HepG2 (cell line): ENCODE measurements at regions not wholly inside any gene's neighbourhood (a gene's known extent, or its start where the extent isn't known, plus 50 kb on each side); places are given as distances from the start of the nearest gene placed in this dataset.
A peak's percentile ranks its signal among the peaks of the same experiment; 100 is the strongest.

ENCODE experiments used
- ATAC-seq: fragments of 200-7000 bp; cut with Tn5 transposase; 3 replicates; pipeline ENCODE4 v1.9.1; 2020; ENCODE audit warnings: mild to moderate bottlenecking, moderate library complexity
- BruUV-seq: library from RNA; stranded (reverse); fragments of 400-500 nt; replicated peaks from 2 replicates; lab custom pipeline; 2021; lab: Mats Ljungman, UMichigan
- CTCF ChIA-PET: fragments of 300-600 bp; formaldehyde crosslinking; extraction: SDS; loops from one replicate; lab custom pipeline; 2021; ENCODE audit warnings: low total read pairs, inconsistent platforms, low intra/inter-chr PET ratio; lab: Yijun Ruan, JAX
- POLR2A ChIA-PET: fragments of 350-600 bp; sonication (Branson Sonifier 250); formaldehyde crosslinking; loops from one replicate; lab custom pipeline; 2020; ENCODE audit warnings: antibody characterized with exemption, inconsistent platforms; lab: Yijun Ruan, JAX
- DNase-seq: peaks from one replicate; pipeline ENCODE4 v3.0.0-alpha.2; 2015; ENCODE audit warnings: low spot score
- FAIRE-seq: peaks from 3 replicates; lab custom pipeline; 2011; peaks lifted over from hg19 to GRCh38; lab: Jason Lieb, UNC
- H2AFZ ChIP-seq: one replicate; pipeline ENCODE4 v1.6.1; 2011; ENCODE audit warnings: low read length, inconsistent platforms
- H3K27ac ChIP-seq: fragments of 300-600 bp; 3 replicates; pipeline ENCODE4 v1.8.0; 2011; ENCODE audit warnings: mixed run types, mild to moderate bottlenecking, mixed read lengths, low read length, inconsistent platforms; ENCODE audit not compliant: insufficient read depth; ENCODE audit errors: extremely low read length
- H3K27me3 ChIP-seq, 2 experiments: fragments of 200-600 bp in 1 of 2; 2 replicates in 1 of 2; 3 replicates in 1 of 2; pipeline versions ENCODE4 v1.6.0 to v1.8.0; 2011; ENCODE audit warnings: low read length in 2 of 2, mild to moderate bottlenecking in 2 of 2, moderate library complexity in 2 of 2, inconsistent platforms in 1 of 2; ENCODE audit not compliant: insufficient read depth in 2 of 2, control insufficient read depth in 1 of 2
- H3K36me3 ChIP-seq, 2 experiments: fragments of 200-600 bp in 1 of 2; replicated peaks in 1 of 2; 2 replicates in 1 of 2; 3 replicates in 1 of 2; pipeline versions ENCODE4 v1.5.1 to v1.8.0; 2011; ENCODE audit warnings: low read length in 2 of 2, inconsistent platforms in 1 of 2; ENCODE audit not compliant: insufficient read depth in 2 of 2, control insufficient read depth in 1 of 2
- H3K4me1 ChIP-seq: 2 replicates; pipeline ENCODE4 v1.5.1; 2012; ENCODE audit warnings: low read length, inconsistent platforms; ENCODE audit not compliant: insufficient read depth
- H3K4me2 ChIP-seq: 2 replicates; pipeline ENCODE4 v1.6.0; 2011; ENCODE audit warnings: low read depth, low read length, inconsistent platforms
- H3K4me3 ChIP-seq, 3 experiments: fragments of 200-600 bp in 1 of 3; sonication (generic), shearing (Covaris generic) in 1 of 3; replicated peaks in 1 of 3; 2 replicates each; pipeline ENCODE4 v1.5.1; 2011 to 2016; ENCODE audit warnings: low read length in 3 of 3, inconsistent platforms in 2 of 3, low read depth in 2 of 3, mild to moderate bottlenecking in 2 of 3, control low read depth in 1 of 3, mixed read lengths in 1 of 3; ENCODE audit not compliant: insufficient read depth in 1 of 3
- H3K79me2 ChIP-seq: one replicate; pipeline ENCODE4 v1.6.1; 2011; ENCODE audit warnings: low read length, inconsistent platforms; ENCODE audit not compliant: insufficient read depth
- H3K9ac ChIP-seq: 2 replicates; pipeline ENCODE4 v1.6.0; 2011; ENCODE audit warnings: mild to moderate bottlenecking, low read depth, low read length, inconsistent platforms; ENCODE audit not compliant: insufficient read depth
- H3K9me3 ChIP-seq: 2 replicates; pipeline ENCODE4 v1.5.1; 2012; ENCODE audit warnings: mild to moderate bottlenecking, low read length
- H4K20me1 ChIP-seq: 2 replicates; pipeline ENCODE4 v1.6.0; 2011; ENCODE audit warnings: inconsistent platforms, mild to moderate bottlenecking, low read length, moderate library complexity; ENCODE audit not compliant: insufficient read depth
- FOXO1 ChIP-seq: sonication (generic); formaldehyde crosslinking; IDR thresholded peaks from 2 replicates; pipeline ENCODE4 v1.4.0; 2020; ENCODE audit warnings: missing genetic modification reagents
- GABPB1 ChIP-seq: IDR thresholded peaks from 2 replicates; pipeline ENCODE4 v1.6.1; 2016; ENCODE audit warnings: mild to moderate bottlenecking, missing genetic modification reagents, moderate library complexity, missing compliant biosample characterization
- HIVEP1 ChIP-seq: sonication (generic); formaldehyde crosslinking; IDR thresholded peaks from 2 replicates; pipeline ENCODE4 v1.4.0; 2020; ENCODE audit warnings: mild to moderate bottlenecking, missing genetic modification reagents
- NR2F2 ChIP-seq: IDR thresholded peaks from 2 replicates; pipeline ENCODE4 v1.6.1; 2012; ENCODE audit warnings: low read depth, inconsistent platforms, borderline replicate concordance
- TCF7 ChIP-seq: sonication (generic); IDR thresholded peaks from 2 replicates; pipeline ENCODE4 v1.6.1; 2016; ENCODE audit warnings: antibody characterized with exemption, low read depth
- ZFP36 ChIP-seq: fragments of 150-350 bp; IDR thresholded peaks from 2 replicates; pipeline ENCODE4 v1.6.1; 2018; ENCODE audit warnings: borderline replicate concordance, low read length, low read depth; ENCODE audit not compliant: partially characterized antibody
- ZNF225 ChIP-seq: sonication (generic); formaldehyde crosslinking; IDR thresholded peaks from 2 replicates; pipeline ENCODE4 v1.4.0; 2020; ENCODE audit warnings: mild to moderate bottlenecking, missing genetic modification reagents
- ZNF546 ChIP-seq: sonication (generic); formaldehyde crosslinking; conservative IDR thresholded peaks from 2 replicates; pipeline ENCODE4 v1.8.1; 2023; ENCODE audit warnings: mild to moderate bottlenecking, missing genetic modification reagents
- WGBS: methylation state at CpG from one replicate; pipeline ENCODE4 v1.1.6; 2017; ENCODE audit warnings: low lambda C conversion rate; 5-methylcytosine and 5-hydroxymethylcytosine counted together
- in situ Hi-C: cut with HindIII; loops from 2 replicates; pipeline ENCODE4 v1.10.0; 2017; ENCODE audit warnings: low pct_unique_long_range_greater_than_20kb; ENCODE audit not compliant: extremely low pct_ligation_motif_present
- intact Hi-C: fragments of 100-400 bp; cut with micrococcal nuclease; formaldehyde crosslinking; loops from one replicate; pipeline ENCODE4 v1.10.0; 2022; ENCODE audit not compliant: unreplicated experiment
- TF ChIP-seq, protein P1 (sequence below): sonication (generic); formaldehyde crosslinking; IDR thresholded peaks from 2 replicates; pipeline ENCODE4 v1.5.0; 2020; ENCODE audit warnings: missing genetic modification reagents
- TF ChIP-seq, protein P2 (sequence below): sonication (generic); formaldehyde crosslinking; IDR thresholded peaks from 2 replicates; pipeline ENCODE4 v1.4.0; 2020; ENCODE audit warnings: missing genetic modification reagents, mild to moderate bottlenecking, borderline replicate concordance
- TF ChIP-seq, protein P3 (sequence below): IDR thresholded peaks from 2 replicates; pipeline ENCODE4 v1.6.1; 2016; ENCODE audit warnings: missing compliant biosample characterization, missing genetic modification reagents, borderline replicate concordance
- TF ChIP-seq, protein P4 (sequence below): sonication (generic); formaldehyde crosslinking; IDR thresholded peaks from 2 replicates; pipeline ENCODE4 v1.5.1; 2020; ENCODE audit warnings: mild to moderate bottlenecking, missing genetic modification reagents, moderate library complexity
- TF ChIP-seq, protein P5 (sequence below): sonication (generic); formaldehyde crosslinking; IDR thresholded peaks from 2 replicates; pipeline ENCODE4 v1.8.1; 2023; ENCODE audit warnings: mild to moderate bottlenecking, missing genetic modification reagents

DNA sequence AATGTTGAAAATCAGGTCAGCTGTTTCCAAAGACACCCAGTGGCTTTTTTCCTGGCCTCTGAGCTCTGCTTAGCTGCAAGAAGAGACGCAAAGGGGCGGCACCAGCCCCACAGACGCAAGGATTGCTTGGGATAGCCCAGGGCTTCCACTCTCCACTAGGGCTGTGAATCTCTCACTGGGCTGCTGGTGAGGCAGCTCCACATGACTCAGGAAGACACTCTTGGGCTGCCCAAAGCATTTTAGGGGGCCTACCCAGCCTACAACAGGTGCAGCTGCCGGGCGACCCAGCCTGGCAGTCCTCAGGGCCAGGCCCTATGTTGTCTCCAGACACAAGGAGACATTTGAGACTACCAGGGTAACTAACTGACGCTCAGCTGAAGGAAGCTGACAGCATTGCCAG lies 59.8 kb downstream of the FAM50B start:
- no TSS peak for BruUV-seq
- Histone ChIP-seq H3K27ac (peak overlapping the region; percentile 23), H2AFZ (no peak overlapping the region), H3K36me3 (no peaks in the 10 kb centered on the region), H3K4me1 (peaks cover 91% of the 10 kb centered on the region), H3K4me2 (peak overlapping the region; percentile 69), H3K4me3 (peak overlapping the region in 1 of 3 experiments; percentile 4; a peak in 1 of 6 replicates), H3K9me3 (no peaks in the 10 kb centered on the region), H4K20me1 (no peaks in the 10 kb centered on the region), H3K27me3 (no peaks in the 10 kb centered on the region), H3K79me2 (peaks cover 13% of the 10 kb centered on the region), H3K9ac (no peak overlapping the region)
- FAIRE-seq = no peak
- DNase-seq = no peak
- POLR2A ChIA-PET = interaction anchor here (1.3 to 3.3 kb wide), 5 partner anchors 14 to 83 kb away, joined by 3 to 14 read pairs (median 9); no protein-coding TSS in a partner anchor
- 100% methylated on average over 3 of the region's 6 CpGs for WGBS
- intact Hi-C loops = no loop called here
- in situ Hi-C loops = no loop called here
- CTCF ChIA-PET = no interaction called here
- no peak for ATAC-seq
- TF ChIP-seq ZNF546 (CRISPR knock-in tag) (no peak), HIVEP1 (CRISPR knock-in tag) (0 out of 2 replicates have a peak, but pooled peaks have one; percentile 18), GABPB1 (0 out of 2 replicates have a peak, but pooled peaks have one; percentile 3), ZFP36 (no peak), NR2F2 (no peak), FOXO1 (CRISPR knock-in tag) (no peak), ZNF225 (peak; percentile 46; the same call in 1 of the 2 replicates), TCF7 (no peak)
- TF ChIP-seq, protein P1, sequence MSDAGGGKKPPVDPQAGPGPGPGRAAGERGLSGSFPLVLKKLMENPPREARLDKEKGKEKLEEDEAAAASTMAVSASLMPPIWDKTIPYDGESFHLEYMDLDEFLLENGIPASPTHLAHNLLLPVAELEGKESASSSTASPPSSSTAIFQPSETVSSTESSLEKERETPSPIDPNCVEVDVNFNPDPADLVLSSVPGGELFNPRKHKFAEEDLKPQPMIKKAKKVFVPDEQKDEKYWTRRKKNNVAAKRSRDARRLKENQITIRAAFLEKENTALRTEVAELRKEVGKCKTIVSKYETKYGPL = no peak
- TF ChIP-seq, protein P2, sequence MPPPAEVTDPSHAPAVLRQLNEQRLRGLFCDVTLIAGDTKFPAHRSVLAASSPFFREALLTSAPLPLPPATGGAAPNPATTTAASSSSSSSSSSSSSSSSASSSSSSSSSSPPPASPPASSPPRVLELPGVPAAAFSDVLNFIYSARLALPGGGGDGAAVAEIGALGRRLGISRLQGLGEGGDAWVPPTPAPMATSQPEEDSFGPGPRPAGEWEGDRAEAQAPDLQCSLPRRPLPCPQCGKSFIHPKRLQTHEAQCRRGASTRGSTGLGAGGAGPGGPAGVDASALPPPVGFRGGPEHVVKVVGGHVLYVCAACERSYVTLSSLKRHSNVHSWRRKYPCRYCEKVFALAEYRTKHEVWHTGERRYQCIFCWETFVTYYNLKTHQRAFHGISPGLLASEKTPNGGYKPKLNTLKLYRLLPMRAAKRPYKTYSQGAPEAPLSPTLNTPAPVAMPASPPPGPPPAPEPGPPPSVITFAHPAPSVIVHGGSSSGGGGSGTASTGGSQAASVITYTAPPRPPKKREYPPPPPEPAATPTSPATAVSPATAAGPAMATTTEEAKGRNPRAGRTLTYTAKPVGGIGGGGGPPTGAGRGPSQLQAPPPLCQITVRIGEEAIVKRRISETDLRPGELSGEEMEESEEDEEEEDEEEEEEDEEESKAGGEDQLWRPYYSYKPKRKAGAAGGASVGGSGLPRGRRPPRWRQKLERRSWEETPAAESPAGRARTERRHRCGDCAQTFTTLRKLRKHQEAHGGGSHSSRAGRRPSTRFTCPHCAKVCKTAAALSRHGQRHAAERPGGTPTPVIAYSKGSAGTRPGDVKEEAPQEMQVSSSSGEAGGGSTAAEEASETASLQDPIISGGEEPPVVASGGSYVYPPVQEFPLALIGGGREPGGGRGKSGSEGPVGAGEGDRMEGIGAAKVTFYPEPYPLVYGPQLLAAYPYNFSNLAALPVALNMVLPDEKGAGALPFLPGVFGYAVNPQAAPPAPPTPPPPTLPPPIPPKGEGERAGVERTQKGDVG (CRISPR knock-in tag) = 0 out of 2 replicates have a peak, but pooled peaks have one; percentile 36
- TF ChIP-seq, protein P3, sequence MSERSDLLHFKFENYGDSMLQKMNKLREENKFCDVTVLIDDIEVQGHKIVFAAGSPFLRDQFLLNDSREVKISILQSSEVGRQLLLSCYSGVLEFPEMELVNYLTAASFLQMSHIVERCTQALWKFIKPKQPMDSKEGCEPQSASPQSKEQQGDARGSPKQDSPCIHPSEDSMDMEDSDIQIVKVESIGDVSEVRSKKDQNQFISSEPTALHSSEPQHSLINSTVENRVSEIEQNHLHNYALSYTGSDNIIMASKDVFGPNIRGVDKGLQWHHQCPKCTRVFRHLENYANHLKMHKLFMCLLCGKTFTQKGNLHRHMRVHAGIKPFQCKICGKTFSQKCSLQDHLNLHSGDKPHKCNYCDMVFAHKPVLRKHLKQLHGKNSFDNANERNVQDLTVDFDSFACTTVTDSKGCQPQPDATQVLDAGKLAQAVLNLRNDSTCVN (CRISPR knock-in tag) = no peak
- TF ChIP-seq, protein P4, sequence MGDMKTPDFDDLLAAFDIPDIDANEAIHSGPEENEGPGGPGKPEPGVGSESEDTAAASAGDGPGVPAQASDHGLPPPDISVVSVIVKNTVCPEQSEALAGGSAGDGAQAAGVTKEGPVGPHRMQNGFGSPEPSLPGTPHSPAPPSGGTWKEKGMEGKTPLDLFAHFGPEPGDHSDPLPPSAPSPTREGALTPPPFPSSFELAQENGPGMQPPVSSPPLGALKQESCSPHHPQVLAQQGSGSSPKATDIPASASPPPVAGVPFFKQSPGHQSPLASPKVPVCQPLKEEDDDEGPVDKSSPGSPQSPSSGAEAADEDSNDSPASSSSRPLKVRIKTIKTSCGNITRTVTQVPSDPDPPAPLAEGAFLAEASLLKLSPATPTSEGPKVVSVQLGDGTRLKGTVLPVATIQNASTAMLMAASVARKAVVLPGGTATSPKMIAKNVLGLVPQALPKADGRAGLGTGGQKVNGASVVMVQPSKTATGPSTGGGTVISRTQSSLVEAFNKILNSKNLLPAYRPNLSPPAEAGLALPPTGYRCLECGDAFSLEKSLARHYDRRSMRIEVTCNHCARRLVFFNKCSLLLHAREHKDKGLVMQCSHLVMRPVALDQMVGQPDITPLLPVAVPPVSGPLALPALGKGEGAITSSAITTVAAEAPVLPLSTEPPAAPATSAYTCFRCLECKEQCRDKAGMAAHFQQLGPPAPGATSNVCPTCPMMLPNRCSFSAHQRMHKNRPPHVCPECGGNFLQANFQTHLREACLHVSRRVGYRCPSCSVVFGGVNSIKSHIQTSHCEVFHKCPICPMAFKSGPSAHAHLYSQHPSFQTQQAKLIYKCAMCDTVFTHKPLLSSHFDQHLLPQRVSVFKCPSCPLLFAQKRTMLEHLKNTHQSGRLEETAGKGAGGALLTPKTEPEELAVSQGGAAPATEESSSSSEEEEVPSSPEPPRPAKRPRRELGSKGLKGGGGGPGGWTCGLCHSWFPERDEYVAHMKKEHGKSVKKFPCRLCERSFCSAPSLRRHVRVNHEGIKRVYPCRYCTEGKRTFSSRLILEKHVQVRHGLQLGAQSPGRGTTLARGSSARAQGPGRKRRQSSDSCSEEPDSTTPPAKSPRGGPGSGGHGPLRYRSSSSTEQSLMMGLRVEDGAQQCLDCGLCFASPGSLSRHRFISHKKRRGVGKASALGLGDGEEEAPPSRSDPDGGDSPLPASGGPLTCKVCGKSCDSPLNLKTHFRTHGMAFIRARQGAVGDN (CRISPR knock-in tag) = peak; percentile 44; the same call in 1 of the 2 replicates
- TF ChIP-seq, protein P5, sequence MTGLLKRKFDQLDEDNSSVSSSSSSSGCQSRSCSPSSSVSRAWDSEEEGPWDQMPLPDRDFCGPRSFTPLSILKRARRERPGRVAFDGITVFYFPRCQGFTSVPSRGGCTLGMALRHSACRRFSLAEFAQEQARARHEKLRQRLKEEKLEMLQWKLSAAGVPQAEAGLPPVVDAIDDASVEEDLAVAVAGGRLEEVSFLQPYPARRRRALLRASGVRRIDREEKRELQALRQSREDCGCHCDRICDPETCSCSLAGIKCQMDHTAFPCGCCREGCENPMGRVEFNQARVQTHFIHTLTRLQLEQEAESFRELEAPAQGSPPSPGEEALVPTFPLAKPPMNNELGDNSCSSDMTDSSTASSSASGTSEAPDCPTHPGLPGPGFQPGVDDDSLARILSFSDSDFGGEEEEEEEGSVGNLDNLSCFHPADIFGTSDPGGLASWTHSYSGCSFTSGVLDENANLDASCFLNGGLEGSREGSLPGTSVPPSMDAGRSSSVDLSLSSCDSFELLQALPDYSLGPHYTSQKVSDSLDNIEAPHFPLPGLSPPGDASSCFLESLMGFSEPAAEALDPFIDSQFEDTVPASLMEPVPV = no peak
